Keratinocyte (primary cell): ENCODE measurements at regions not wholly inside any gene's neighbourhood (a gene's known extent, or its start where the extent isn't known, plus 50 kb on each side); places are given as distances from the start of the nearest gene placed in this dataset.

Source experiments
- EZH2 ChIP-seq: IDR thresholded peaks from one replicate; pipeline ENCODE4 v1.6.1; 2012; ENCODE audit warnings: inconsistent platforms, mild to moderate bottlenecking, low read length, moderate library complexity
- TF ChIP-seq, protein P1 (sequence below), 3 experiments: IDR thresholded peaks in 1 of 3; conservative IDR thresholded peaks in 1 of 3; optimal IDR thresholded peaks in 1 of 3; 2 replicates in 2 of 3; 3 replicates in 1 of 3; pipeline versions ENCODE3 to v1.5.1; 2011; ENCODE audit warnings: low read length in 3 of 3, mild to moderate bottlenecking in 3 of 3, moderate library complexity in 2 of 3, control low read depth in 1 of 3, inconsistent platforms in 1 of 3; ENCODE audit not compliant: insufficient read depth in 2 of 3; ENCODE audit errors: extremely low read depth in 1 of 3

DNA sequence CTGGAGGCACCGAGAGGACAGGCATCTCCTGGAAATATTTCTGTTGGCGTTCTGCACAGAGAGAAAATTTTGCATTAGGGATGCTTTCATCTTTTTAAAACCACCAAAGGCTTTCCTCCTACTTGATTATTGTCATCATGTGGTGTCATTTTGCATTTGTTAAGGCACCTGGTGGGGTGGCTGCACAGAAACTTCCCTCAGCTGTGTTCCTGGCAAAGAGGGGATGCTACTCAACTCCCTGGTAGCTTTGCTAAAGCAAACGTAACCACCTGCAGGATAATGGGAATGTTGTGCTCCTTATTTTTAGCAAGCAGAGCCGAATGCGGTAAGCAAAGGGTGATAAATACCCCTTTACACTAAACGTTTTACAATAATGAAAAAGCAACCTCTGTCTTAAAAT is 229.8 kb downstream of the STIM2 start:
- TF ChIP-seq, protein P1, sequence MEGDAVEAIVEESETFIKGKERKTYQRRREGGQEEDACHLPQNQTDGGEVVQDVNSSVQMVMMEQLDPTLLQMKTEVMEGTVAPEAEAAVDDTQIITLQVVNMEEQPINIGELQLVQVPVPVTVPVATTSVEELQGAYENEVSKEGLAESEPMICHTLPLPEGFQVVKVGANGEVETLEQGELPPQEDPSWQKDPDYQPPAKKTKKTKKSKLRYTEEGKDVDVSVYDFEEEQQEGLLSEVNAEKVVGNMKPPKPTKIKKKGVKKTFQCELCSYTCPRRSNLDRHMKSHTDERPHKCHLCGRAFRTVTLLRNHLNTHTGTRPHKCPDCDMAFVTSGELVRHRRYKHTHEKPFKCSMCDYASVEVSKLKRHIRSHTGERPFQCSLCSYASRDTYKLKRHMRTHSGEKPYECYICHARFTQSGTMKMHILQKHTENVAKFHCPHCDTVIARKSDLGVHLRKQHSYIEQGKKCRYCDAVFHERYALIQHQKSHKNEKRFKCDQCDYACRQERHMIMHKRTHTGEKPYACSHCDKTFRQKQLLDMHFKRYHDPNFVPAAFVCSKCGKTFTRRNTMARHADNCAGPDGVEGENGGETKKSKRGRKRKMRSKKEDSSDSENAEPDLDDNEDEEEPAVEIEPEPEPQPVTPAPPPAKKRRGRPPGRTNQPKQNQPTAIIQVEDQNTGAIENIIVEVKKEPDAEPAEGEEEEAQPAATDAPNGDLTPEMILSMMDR (optimal IDR thresholded peaks at IDR 0.05 in 1 of 3, IDR thresholded peaks at IDR 0.05 in 1 of 3, conservative IDR thresholded peaks at IDR 0.05 in 1 of 3; ENCODE audit: extremely low read depth in 1 of 3, insufficient read depth in 2 of 3, low read length in 3 of 3), result no peak
- no peak for TF ChIP-seq EZH2
